ENCODE measurements at regions not wholly inside any gene's neighbourhood (a gene's known extent, or its start where the extent isn't known, plus 50 kb on each side); places are given as distances from the start of the nearest gene placed in this dataset.

- TF ChIP-seq TARDBP (IDR thresholded peaks at IDR 0.05) (no peak), SP1 (IDR thresholded peaks at IDR 0.05) (no peak), PKNOX1 (IDR thresholded peaks at IDR 0.05) (no peak), FOXM1 (IDR thresholded peaks at IDR 0.05; ENCODE audit: borderline replicate concordance) (no peak), FOXK2 (IDR thresholded peaks at IDR 0.05) (no peak), L3MBTL2 (conservative IDR thresholded peaks at IDR 0.05) (no peak), HDGF (IDR thresholded peaks at IDR 0.05; ENCODE audit: borderline replicate concordance) (no peak), CTBP1 (IDR thresholded peaks at IDR 0.05; ENCODE audit: borderline replicate concordance) (no peak), SUZ12 (IDR thresholded peaks at IDR 0.05) (no peak)
These were observed 199.8 kb upstream of the GATB start for GRCh38 chr4:151960449-151961230.
